ENCODE measurements at regions not wholly inside any gene's neighbourhood (a gene's known extent, or its start where the extent isn't known, plus 50 kb on each side); places are given as distances from the start of the nearest gene placed in this dataset.

DNA sequence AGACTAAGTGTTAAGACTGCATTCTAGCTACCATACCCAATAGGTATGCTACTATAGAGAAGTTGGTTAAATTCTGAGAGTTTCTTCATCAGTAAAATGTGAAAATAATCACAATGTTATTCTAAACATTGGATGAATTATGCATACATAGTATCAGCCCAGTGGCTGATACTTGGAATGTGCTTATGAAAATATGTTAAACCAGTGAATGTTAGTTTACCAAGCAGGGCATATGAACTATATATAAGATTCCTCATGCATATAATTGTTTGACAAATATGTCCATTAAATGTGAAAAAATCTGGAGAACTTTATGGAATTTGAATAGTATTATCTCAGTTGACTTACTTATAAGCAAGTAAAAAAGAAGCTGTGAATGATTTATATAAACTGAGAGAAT lies 296.1 kb downstream of the IL15 start (continued):
- TF ChIP-seq, protein P1, sequence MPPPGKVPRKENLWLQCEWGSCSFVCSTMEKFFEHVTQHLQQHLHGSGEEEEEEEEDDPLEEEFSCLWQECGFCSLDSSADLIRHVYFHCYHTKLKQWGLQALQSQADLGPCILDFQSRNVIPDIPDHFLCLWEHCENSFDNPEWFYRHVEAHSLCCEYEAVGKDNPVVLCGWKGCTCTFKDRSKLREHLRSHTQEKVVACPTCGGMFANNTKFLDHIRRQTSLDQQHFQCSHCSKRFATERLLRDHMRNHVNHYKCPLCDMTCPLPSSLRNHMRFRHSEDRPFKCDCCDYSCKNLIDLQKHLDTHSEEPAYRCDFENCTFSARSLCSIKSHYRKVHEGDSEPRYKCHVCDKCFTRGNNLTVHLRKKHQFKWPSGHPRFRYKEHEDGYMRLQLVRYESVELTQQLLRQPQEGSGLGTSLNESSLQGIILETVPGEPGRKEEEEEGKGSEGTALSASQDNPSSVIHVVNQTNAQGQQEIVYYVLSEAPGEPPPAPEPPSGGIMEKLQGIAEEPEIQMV (tag; conservative IDR thresholded peaks at IDR 0.05; ENCODE audit: low read depth): no peak
- TF ChIP-seq ILK (tag; IDR thresholded peaks at IDR 0.05; ENCODE audit: borderline replicate concordance, low read depth) (no peak), DIDO1 (tag; IDR thresholded peaks at IDR 0.05; ENCODE audit: low read depth) (no peak), PHF21A (IDR thresholded peaks at IDR 0.05; ENCODE audit: borderline replicate concordance, low read depth) (no peak), MXI1 (IDR thresholded peaks at IDR 0.05; ENCODE audit: low read depth, low read length) (no peak), RBBP5 (IDR thresholded peaks at IDR 0.05; ENCODE audit: borderline replicate concordance, insufficient read depth, low read length, poor library complexity, severe bottlenecking) (no peak), SAFB (IDR thresholded peaks at IDR 0.05; ENCODE audit: borderline replicate concordance, low read depth, low read length) (no peak), ZNF717 (CRISPR knock-in tag; IDR thresholded peaks at IDR 0.05) (no peak), RBM34 (IDR thresholded peaks at IDR 0.05; ENCODE audit: borderline replicate concordance, insufficient read depth, low read length) (no peak), BHLHE40 (IDR thresholded peaks at IDR 0.05; ENCODE audit: low read length) (no peak), NFATC3 (IDR thresholded peaks at IDR 0.05) (no peak), PURB (CRISPR knock-in tag; IDR thresholded peaks at IDR 0.05; ENCODE audit: low read depth) (no peak)
- TF ChIP-seq, protein P2, sequence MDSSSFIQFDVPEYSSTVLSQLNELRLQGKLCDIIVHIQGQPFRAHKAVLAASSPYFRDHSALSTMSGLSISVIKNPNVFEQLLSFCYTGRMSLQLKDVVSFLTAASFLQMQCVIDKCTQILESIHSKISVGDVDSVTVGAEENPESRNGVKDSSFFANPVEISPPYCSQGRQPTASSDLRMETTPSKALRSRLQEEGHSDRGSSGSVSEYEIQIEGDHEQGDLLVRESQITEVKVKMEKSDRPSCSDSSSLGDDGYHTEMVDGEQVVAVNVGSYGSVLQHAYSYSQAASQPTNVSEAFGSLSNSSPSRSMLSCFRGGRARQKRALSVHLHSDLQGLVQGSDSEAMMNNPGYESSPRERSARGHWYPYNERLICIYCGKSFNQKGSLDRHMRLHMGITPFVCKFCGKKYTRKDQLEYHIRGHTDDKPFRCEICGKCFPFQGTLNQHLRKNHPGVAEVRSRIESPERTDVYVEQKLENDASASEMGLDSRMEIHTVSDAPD (CRISPR knock-in tag; IDR thresholded peaks at IDR 0.05): no peak
- TF ChIP-seq, protein P3, sequence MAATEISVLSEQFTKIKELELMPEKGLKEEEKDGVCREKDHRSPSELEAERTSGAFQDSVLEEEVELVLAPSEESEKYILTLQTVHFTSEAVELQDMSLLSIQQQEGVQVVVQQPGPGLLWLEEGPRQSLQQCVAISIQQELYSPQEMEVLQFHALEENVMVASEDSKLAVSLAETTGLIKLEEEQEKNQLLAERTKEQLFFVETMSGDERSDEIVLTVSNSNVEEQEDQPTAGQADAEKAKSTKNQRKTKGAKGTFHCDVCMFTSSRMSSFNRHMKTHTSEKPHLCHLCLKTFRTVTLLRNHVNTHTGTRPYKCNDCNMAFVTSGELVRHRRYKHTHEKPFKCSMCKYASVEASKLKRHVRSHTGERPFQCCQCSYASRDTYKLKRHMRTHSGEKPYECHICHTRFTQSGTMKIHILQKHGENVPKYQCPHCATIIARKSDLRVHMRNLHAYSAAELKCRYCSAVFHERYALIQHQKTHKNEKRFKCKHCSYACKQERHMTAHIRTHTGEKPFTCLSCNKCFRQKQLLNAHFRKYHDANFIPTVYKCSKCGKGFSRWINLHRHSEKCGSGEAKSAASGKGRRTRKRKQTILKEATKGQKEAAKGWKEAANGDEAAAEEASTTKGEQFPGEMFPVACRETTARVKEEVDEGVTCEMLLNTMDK (IDR thresholded peaks at IDR 0.05; ENCODE audit: borderline replicate concordance, insufficient read depth, low read depth, low read length, poor library complexity, severe bottlenecking): no peak

Data from K562 (cell line).